GM12873 (cell line): ENCODE measurements at regions not wholly inside any gene's neighbourhood (a gene's known extent, or its start where the extent isn't known, plus 50 kb on each side); places are given as distances from the start of the nearest gene placed in this dataset.

Experiments used
- TF ChIP-seq, protein P1 (sequence below): IDR thresholded peaks from 2 replicates; pipeline ENCODE4 v1.5.1; 2012; ENCODE audit warnings: low read depth, mild to moderate bottlenecking, moderate library complexity, low read length, control low read depth; ENCODE audit not compliant: insufficient read depth; ENCODE audit errors: missing control alignments

DNA sequence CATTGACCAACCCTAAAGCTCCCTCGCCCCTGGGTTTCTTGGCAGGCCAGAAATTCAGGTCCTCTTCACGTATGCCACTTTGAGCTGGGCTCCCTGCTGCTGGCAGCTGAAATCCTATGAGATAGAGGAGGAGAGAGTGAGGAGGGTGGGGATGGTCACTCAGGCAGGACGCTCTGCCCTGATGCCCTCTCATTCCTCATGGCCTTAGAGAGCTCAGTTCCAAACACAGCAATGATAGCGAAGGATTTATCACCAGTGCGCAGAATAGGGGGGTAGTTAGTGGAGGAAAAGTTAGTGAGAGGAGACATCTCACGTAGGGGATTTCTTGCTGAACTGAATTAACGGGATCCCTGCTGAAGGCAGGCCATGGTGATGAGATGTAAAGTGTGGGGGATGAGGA, 84.2 kb upstream of the PMEPA1 start:
- TF ChIP-seq, protein P1, sequence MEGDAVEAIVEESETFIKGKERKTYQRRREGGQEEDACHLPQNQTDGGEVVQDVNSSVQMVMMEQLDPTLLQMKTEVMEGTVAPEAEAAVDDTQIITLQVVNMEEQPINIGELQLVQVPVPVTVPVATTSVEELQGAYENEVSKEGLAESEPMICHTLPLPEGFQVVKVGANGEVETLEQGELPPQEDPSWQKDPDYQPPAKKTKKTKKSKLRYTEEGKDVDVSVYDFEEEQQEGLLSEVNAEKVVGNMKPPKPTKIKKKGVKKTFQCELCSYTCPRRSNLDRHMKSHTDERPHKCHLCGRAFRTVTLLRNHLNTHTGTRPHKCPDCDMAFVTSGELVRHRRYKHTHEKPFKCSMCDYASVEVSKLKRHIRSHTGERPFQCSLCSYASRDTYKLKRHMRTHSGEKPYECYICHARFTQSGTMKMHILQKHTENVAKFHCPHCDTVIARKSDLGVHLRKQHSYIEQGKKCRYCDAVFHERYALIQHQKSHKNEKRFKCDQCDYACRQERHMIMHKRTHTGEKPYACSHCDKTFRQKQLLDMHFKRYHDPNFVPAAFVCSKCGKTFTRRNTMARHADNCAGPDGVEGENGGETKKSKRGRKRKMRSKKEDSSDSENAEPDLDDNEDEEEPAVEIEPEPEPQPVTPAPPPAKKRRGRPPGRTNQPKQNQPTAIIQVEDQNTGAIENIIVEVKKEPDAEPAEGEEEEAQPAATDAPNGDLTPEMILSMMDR: no peak

DNA sequence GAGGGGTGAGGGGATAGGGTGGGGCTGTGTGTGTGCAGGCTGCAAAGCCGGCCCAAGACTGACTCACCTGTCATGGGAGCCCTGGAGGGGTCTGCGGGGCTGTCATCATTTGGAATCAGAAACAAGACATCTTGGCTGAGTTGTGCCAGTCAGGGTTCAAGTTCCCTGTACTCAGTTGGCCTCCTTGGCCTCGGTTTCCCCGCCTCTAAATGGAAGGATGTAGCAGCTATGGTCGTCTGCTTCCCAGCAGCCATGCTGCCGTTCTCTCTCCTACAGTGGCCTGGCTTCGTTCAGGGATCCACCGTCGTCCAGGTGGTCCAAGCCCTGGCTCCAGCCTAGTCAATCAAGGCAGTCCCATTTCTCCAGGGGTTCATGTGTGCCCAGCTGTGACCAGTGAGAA, 83.6 kb upstream of the PMEPA1 start:
- TF ChIP-seq, protein P1: no peak

- TF ChIP-seq, protein P1: no peak
Observed at GRCh38 chr20:57792386-57793080, 82.7 kb upstream of the PMEPA1 start.

GRCh38 chr20:57791966-57792365, 82.2 kb upstream of the PMEPA1 start:
- TF ChIP-seq, protein P1: no peak

GRCh38 chr20:57791178-57791962, 81.6 kb upstream of the PMEPA1 start:
- TF ChIP-seq, protein P1: no peak

- TF ChIP-seq, protein P1: no peak
Observed at GRCh38 chr20:57790176-57790575, 80.4 kb upstream of the PMEPA1 start.

GRCh38 chr20:57788936-57789613, 79.3 kb upstream of the PMEPA1 start:
- TF ChIP-seq, protein P1: no peak
